ENCODE measurements at regions not wholly inside any gene's neighbourhood (a gene's known extent, or its start where the extent isn't known, plus 50 kb on each side); places are given as distances from the start of the nearest gene placed in this dataset.

DNA sequence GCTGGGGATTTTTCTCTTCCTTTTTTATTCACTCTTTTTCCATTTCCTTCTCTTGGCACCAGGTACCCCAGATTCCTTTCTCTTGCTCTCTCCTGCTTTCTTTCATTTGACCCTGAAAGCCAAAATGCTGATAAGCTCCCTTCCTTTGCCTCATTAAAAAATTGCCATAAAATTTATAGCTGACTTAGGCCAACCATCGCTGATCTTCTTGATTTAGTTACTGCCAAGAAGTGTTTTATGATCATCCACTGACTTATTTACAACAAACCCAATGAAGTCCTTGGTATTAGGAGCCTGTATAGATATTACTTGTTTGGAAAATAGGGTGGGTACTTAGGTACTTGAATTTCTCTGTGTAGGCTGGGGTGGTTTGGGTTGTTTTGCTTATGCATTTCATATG lies 173.2 kb upstream of the PHYHIPL start:
- no peak overlapping the region for H2AFZ ChIP-seq (ENCODE audit: low read depth, low read length)
- TF ChIP-seq MXI1 (conservative IDR thresholded peaks at IDR 0.05; ENCODE audit: poor library complexity, severe bottlenecking) (no peak), TAF1 (IDR thresholded peaks at IDR 0.05; ENCODE audit: low read depth) (no peak), POLR2AphosphoS5 (IDR thresholded peaks at IDR 0.05) (no peak), EP300 (conservative IDR thresholded peaks at IDR 0.05; ENCODE audit: poor library complexity, severe bottlenecking) (no peak)
- TF ChIP-seq, protein P1, sequence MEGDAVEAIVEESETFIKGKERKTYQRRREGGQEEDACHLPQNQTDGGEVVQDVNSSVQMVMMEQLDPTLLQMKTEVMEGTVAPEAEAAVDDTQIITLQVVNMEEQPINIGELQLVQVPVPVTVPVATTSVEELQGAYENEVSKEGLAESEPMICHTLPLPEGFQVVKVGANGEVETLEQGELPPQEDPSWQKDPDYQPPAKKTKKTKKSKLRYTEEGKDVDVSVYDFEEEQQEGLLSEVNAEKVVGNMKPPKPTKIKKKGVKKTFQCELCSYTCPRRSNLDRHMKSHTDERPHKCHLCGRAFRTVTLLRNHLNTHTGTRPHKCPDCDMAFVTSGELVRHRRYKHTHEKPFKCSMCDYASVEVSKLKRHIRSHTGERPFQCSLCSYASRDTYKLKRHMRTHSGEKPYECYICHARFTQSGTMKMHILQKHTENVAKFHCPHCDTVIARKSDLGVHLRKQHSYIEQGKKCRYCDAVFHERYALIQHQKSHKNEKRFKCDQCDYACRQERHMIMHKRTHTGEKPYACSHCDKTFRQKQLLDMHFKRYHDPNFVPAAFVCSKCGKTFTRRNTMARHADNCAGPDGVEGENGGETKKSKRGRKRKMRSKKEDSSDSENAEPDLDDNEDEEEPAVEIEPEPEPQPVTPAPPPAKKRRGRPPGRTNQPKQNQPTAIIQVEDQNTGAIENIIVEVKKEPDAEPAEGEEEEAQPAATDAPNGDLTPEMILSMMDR (IDR thresholded peaks at IDR 0.05; ENCODE audit: poor library complexity, severe bottlenecking) = no peak
- no peak overlapping the region for H3K4me3 ChIP-seq (ENCODE audit: low read length)
- no peaks in the 10 kb centered on the region for H3K9me2 ChIP-seq (ENCODE audit: insufficient read depth, low read length)
- H4K20me1 ChIP-seq (ENCODE audit: insufficient read depth) = no peaks in the 10 kb centered on the region
- H3K4me2 ChIP-seq (ENCODE audit: low read length) = no peak overlapping the region
- no peaks in the 10 kb centered on the region for H3F3A ChIP-seq (ENCODE audit: insufficient read depth, low read length, poor library complexity, severe bottlenecking)
- no peaks in the 10 kb centered on the region for H3K27me3 ChIP-seq (ENCODE audit: insufficient read depth, low read depth, low read length)
- H3K36me3 ChIP-seq (ENCODE audit: insufficient read depth, low read length) = no peaks in the 10 kb centered on the region
- no peaks in the 10 kb centered on the region for H3K9me3 ChIP-seq (ENCODE audit: low read length)
- no peaks in the 10 kb centered on the region for H3K79me2 ChIP-seq (replicated peaks; ENCODE audit: insufficient read depth, low read length)
- no peak overlapping the region for H3K9ac ChIP-seq (ENCODE audit: low read length)
- H3K27ac ChIP-seq (ENCODE audit: low read length) = no peak overlapping the region

DNA sequence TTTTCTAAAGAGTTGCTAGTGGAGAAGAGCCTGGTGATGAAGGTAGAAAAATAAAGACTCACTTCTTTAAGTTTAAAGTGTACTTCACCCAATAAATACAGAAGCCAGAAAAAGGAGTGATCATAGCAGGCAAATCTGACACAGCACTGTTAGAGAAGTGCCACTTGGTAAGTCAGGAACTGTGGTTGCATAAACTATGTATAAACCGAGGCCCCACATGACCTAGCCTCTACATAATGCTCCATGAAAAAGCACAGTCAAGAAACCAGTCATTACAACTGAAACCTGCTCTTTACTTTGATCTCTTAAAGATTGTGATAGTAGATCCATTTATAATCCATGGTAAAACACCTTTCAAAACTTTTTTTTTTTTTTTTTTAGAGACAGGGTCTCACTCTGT lies 172.1 kb upstream of the PHYHIPL start:
- Histone ChIP-seq H3K36me3 (ENCODE audit: insufficient read depth, low read length) (no peaks in the 10 kb centered on the region), H3F3A (ENCODE audit: insufficient read depth, low read length, poor library complexity, severe bottlenecking) (no peaks in the 10 kb centered on the region), H2AFZ (ENCODE audit: low read depth, low read length) (no peak overlapping the region), H3K9ac (ENCODE audit: low read length) (no peak overlapping the region), H3K79me2 (replicated peaks; ENCODE audit: insufficient read depth, low read length) (no peaks in the 10 kb centered on the region), H3K4me2 (ENCODE audit: low read length) (no peak overlapping the region), H3K27me3 (ENCODE audit: insufficient read depth, low read depth, low read length) (no peaks in the 10 kb centered on the region), H3K9me3 (ENCODE audit: low read length) (no peaks in the 10 kb centered on the region), H3K9me2 (ENCODE audit: insufficient read depth, low read length) (no peaks in the 10 kb centered on the region), H3K27ac (ENCODE audit: low read length) (no peak overlapping the region), H4K20me1 (ENCODE audit: insufficient read depth) (no peaks in the 10 kb centered on the region), H3K4me3 (ENCODE audit: low read length) (no peak overlapping the region)
- TF ChIP-seq, protein P1 (IDR thresholded peaks at IDR 0.05; ENCODE audit: poor library complexity, severe bottlenecking) = no peak
- no peak for TF ChIP-seq TAF1 (IDR thresholded peaks at IDR 0.05; ENCODE audit: low read depth)
- TF ChIP-seq, protein P2, sequence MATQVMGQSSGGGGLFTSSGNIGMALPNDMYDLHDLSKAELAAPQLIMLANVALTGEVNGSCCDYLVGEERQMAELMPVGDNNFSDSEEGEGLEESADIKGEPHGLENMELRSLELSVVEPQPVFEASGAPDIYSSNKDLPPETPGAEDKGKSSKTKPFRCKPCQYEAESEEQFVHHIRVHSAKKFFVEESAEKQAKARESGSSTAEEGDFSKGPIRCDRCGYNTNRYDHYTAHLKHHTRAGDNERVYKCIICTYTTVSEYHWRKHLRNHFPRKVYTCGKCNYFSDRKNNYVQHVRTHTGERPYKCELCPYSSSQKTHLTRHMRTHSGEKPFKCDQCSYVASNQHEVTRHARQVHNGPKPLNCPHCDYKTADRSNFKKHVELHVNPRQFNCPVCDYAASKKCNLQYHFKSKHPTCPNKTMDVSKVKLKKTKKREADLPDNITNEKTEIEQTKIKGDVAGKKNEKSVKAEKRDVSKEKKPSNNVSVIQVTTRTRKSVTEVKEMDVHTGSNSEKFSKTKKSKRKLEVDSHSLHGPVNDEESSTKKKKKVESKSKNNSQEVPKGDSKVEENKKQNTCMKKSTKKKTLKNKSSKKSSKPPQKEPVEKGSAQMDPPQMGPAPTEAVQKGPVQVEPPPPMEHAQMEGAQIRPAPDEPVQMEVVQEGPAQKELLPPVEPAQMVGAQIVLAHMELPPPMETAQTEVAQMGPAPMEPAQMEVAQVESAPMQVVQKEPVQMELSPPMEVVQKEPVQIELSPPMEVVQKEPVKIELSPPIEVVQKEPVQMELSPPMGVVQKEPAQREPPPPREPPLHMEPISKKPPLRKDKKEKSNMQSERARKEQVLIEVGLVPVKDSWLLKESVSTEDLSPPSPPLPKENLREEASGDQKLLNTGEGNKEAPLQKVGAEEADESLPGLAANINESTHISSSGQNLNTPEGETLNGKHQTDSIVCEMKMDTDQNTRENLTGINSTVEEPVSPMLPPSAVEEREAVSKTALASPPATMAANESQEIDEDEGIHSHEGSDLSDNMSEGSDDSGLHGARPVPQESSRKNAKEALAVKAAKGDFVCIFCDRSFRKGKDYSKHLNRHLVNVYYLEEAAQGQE (IDR thresholded peaks at IDR 0.05; ENCODE audit: borderline replicate concordance) = no peak
- TF ChIP-seq POLR2AphosphoS5 (IDR thresholded peaks at IDR 0.05) = no peak
- no peak for TF ChIP-seq SMC3 (conservative IDR thresholded peaks at IDR 0.05; ENCODE audit: poor library complexity)
- TF ChIP-seq EZH2 (IDR thresholded peaks at IDR 0.05; ENCODE audit: borderline replicate concordance, insufficient read depth, low read length, poor library complexity, severe bottlenecking) = no peak
